ENCODE measurements at regions not wholly inside any gene's neighbourhood (a gene's known extent, or its start where the extent isn't known, plus 50 kb on each side); places are given as distances from the start of the nearest gene placed in this dataset.

DNA sequence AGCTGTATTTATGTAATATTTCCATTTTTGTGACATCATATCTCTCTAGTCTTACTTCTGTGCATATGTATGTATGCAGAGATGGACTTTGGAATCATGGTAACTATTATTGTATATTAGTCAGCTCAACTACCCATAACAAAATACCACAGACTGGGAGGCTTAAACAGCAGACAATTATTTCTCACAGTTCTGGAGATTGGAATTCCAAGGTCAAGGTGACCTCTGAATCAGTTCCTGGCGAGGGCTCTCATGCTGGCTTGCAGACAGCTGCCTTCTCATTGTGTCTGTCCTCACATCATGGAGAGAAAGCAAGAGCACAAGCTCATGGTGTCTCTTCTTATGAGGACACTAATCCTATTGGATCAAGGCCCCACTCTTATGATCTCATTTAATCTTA lies 79.1 kb downstream of the RAMP3 start:
- TF ChIP-seq, protein P1, sequence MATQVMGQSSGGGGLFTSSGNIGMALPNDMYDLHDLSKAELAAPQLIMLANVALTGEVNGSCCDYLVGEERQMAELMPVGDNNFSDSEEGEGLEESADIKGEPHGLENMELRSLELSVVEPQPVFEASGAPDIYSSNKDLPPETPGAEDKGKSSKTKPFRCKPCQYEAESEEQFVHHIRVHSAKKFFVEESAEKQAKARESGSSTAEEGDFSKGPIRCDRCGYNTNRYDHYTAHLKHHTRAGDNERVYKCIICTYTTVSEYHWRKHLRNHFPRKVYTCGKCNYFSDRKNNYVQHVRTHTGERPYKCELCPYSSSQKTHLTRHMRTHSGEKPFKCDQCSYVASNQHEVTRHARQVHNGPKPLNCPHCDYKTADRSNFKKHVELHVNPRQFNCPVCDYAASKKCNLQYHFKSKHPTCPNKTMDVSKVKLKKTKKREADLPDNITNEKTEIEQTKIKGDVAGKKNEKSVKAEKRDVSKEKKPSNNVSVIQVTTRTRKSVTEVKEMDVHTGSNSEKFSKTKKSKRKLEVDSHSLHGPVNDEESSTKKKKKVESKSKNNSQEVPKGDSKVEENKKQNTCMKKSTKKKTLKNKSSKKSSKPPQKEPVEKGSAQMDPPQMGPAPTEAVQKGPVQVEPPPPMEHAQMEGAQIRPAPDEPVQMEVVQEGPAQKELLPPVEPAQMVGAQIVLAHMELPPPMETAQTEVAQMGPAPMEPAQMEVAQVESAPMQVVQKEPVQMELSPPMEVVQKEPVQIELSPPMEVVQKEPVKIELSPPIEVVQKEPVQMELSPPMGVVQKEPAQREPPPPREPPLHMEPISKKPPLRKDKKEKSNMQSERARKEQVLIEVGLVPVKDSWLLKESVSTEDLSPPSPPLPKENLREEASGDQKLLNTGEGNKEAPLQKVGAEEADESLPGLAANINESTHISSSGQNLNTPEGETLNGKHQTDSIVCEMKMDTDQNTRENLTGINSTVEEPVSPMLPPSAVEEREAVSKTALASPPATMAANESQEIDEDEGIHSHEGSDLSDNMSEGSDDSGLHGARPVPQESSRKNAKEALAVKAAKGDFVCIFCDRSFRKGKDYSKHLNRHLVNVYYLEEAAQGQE (IDR thresholded peaks at IDR 0.05; ENCODE audit: insufficient replicate concordance, low read depth) = no peak
- TF ChIP-seq POLR2AphosphoS5 (IDR thresholded peaks at IDR 0.05; ENCODE audit: low read depth) (no peak), GABPA (IDR thresholded peaks at IDR 0.05; ENCODE audit: low read depth) (no peak), SPI1 (IDR thresholded peaks at IDR 0.05; ENCODE audit: borderline replicate concordance, low read depth) (no peak)
- TF ChIP-seq, protein P2, sequence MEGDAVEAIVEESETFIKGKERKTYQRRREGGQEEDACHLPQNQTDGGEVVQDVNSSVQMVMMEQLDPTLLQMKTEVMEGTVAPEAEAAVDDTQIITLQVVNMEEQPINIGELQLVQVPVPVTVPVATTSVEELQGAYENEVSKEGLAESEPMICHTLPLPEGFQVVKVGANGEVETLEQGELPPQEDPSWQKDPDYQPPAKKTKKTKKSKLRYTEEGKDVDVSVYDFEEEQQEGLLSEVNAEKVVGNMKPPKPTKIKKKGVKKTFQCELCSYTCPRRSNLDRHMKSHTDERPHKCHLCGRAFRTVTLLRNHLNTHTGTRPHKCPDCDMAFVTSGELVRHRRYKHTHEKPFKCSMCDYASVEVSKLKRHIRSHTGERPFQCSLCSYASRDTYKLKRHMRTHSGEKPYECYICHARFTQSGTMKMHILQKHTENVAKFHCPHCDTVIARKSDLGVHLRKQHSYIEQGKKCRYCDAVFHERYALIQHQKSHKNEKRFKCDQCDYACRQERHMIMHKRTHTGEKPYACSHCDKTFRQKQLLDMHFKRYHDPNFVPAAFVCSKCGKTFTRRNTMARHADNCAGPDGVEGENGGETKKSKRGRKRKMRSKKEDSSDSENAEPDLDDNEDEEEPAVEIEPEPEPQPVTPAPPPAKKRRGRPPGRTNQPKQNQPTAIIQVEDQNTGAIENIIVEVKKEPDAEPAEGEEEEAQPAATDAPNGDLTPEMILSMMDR (IDR thresholded peaks at IDR 0.05; ENCODE audit: insufficient read depth, low read length) = no peak
